ENCODE measurements at regions not wholly inside any gene's neighbourhood (a gene's known extent, or its start where the extent isn't known, plus 50 kb on each side); places are given as distances from the start of the nearest gene placed in this dataset.

GRCh38 chr11:11148596-11148995 is 204.5 kb downstream of the CSNK2A3 start:
- TF ChIP-seq ISL1 (CRISPR knock-in tag; IDR thresholded peaks at IDR 0.05) (no peak), TOX (CRISPR knock-in tag; IDR thresholded peaks at IDR 0.05; ENCODE audit: borderline replicate concordance) (no peak), ARNTL (CRISPR knock-in tag; IDR thresholded peaks at IDR 0.05; ENCODE audit: borderline replicate concordance, low read depth) (no peak), CREB5 (CRISPR knock-in tag; IDR thresholded peaks at IDR 0.05; ENCODE audit: low read depth) (no peak), PATZ1 (CRISPR knock-in tag; IDR thresholded peaks at IDR 0.05; ENCODE audit: borderline replicate concordance) (no peak), ESRRG (CRISPR knock-in tag; IDR thresholded peaks at IDR 0.05) (no peak), BACH2 (CRISPR knock-in tag; IDR thresholded peaks at IDR 0.05; ENCODE audit: borderline replicate concordance) (no peak), ZNF565 (CRISPR knock-in tag; conservative IDR thresholded peaks at IDR 0.05; ENCODE audit: low read depth) (no peak), OSR1 (CRISPR knock-in tag; IDR thresholded peaks at IDR 0.05) (no peak)

All from SK-N-SH treated with all-trans-retinoic acid at 6 μM for 48 hours (cell line).